LoVo (cell line): ENCODE measurements at regions not wholly inside any gene's neighbourhood (a gene's known extent, or its start where the extent isn't known, plus 50 kb on each side); places are given as distances from the start of the nearest gene placed in this dataset.

Experiments used
- DNase-seq: peaks from one replicate; pipeline ENCODE4 v3.0.0-alpha.2; 2016; ENCODE audit warnings: low spot score

GRCh38 chr2:14344355-14344754, 288.2 kb upstream of the LRATD1 start:
- no peak for DNase-seq

GRCh38 chr2:14348247-14348646, 284.3 kb upstream of the LRATD1 start:
- DNase-seq = no peak

GRCh38 chr2:14350856-14351255, 281.7 kb upstream of the LRATD1 start:
- no peak for DNase-seq

- no peak for DNase-seq
These were observed 280.4 kb upstream of the LRATD1 start for GRCh38 chr2:14352067-14352466.

GRCh38 chr2:14354231-14354630, 278.3 kb upstream of the LRATD1 start:
- no peak for DNase-seq

- DNase-seq = no peak
These were observed 277.4 kb upstream of the LRATD1 start for GRCh38 chr2:14355102-14355501.

- no peak for DNase-seq
These were observed 274.2 kb upstream of the LRATD1 start for GRCh38 chr2:14358339-14358738.

- DNase-seq = no peak
These were observed 273.7 kb upstream of the LRATD1 start for GRCh38 chr2:14358774-14359173.

GRCh38 chr2:14363137-14363536, 269.4 kb upstream of the LRATD1 start:
- DNase-seq = no peak

- DNase-seq = peak; percentile 26
These were observed 268.5 kb upstream of the LRATD1 start for GRCh38 chr2:14363976-14364375.

- DNase-seq = peak; percentile 20
These were observed 268.0 kb upstream of the LRATD1 start for GRCh38 chr2:14364471-14364870.

GRCh38 chr2:14385043-14385442, 247.5 kb upstream of the LRATD1 start:
- no peak for DNase-seq

- no peak for DNase-seq
These were observed 245.2 kb upstream of the LRATD1 start for GRCh38 chr2:14387332-14387731.

- DNase-seq = no peak
These were observed 243.8 kb upstream of the LRATD1 start for GRCh38 chr2:14388724-14389123.

- no peak for DNase-seq
These were observed 235.9 kb upstream of the LRATD1 start for GRCh38 chr2:14396533-14397083.

GRCh38 chr2:14398641-14399040, 233.9 kb upstream of the LRATD1 start:
- no peak for DNase-seq

- DNase-seq = no peak
These were observed 230.6 kb upstream of the LRATD1 start for GRCh38 chr2:14401873-14402272.

GRCh38 chr2:14408695-14409094, 223.8 kb upstream of the LRATD1 start:
- DNase-seq = no peak

- no peak for DNase-seq
These were observed 215.0 kb upstream of the LRATD1 start for GRCh38 chr2:14417551-14417950.

- DNase-seq = no peak
These were observed 214.4 kb upstream of the LRATD1 start for GRCh38 chr2:14418115-14418514.

- no peak for DNase-seq
These were observed 211.7 kb upstream of the LRATD1 start for GRCh38 chr2:14420851-14421250.

GRCh38 chr2:14422426-14422825, 210.1 kb upstream of the LRATD1 start:
- DNase-seq = no peak

- no peak for DNase-seq
These were observed 209.2 kb upstream of the LRATD1 start for GRCh38 chr2:14423145-14423906.
